Thymus (tissue), 11 donors: ENCODE measurements at regions not wholly inside any gene's neighbourhood (a gene's known extent, or its start where the extent isn't known, plus 50 kb on each side); places are given as distances from the start of the nearest gene placed in this dataset.

ENCODE experiments used
- DNase-seq, 9 donors: peaks; one replicate each; pipeline ENCODE4 v3.0.0-alpha.2; 2013; ENCODE audit warnings: low spot score in 9 of 9, low read depth in 6 of 9, missing footprints in 1 of 9
- H3K27ac ChIP-seq, 2 donors: one replicate each; pipeline ENCODE4 v1.5.1; 2013; ENCODE audit warnings: control low read depth in 1 of 2, low read depth in 1 of 2, low read length in 1 of 2, mild to moderate bottlenecking in 1 of 2, moderate library complexity in 1 of 2
- H3K27me3 ChIP-seq, 2 donors: one replicate each; pipeline ENCODE4 v1.5.1; 2013; ENCODE audit warnings: low read length in 1 of 2; ENCODE audit not compliant: control insufficient read depth in 2 of 2, insufficient read depth in 1 of 2
- H3K36me3 ChIP-seq, 2 donors: one replicate each; pipeline ENCODE4 v1.5.1; 2013; ENCODE audit warnings: low read length in 1 of 2, mild to moderate bottlenecking in 1 of 2, moderate library complexity in 1 of 2; ENCODE audit not compliant: control insufficient read depth in 2 of 2, insufficient read depth in 2 of 2
- H3K4me1 ChIP-seq, 2 donors: one replicate each; pipeline ENCODE4 v1.5.1; 2013; ENCODE audit warnings: low read length in 2 of 2; ENCODE audit not compliant: control insufficient read depth in 2 of 2, insufficient read depth in 2 of 2
- H3K4me3 ChIP-seq, 2 donors: one replicate each; pipeline ENCODE4 v1.5.1; 2013; ENCODE audit warnings: low read length in 2 of 2, control low read depth in 1 of 2, mild to moderate bottlenecking in 1 of 2
- H3K9me3 ChIP-seq, 2 donors: one replicate each; pipeline ENCODE4 v1.5.1; 2013; ENCODE audit warnings: low read length in 1 of 2, mild to moderate bottlenecking in 1 of 2; ENCODE audit not compliant: control insufficient read depth in 2 of 2, insufficient read depth in 1 of 2
- WGBS: extraction: QIAGEN DNeasy Blood & Tissue Kit; methylation state at CpG from one replicate; pipeline ENCODE4 v1.1.7; 2013; 5-methylcytosine and 5-hydroxymethylcytosine counted together
- donor health status: healthy.

DNA sequence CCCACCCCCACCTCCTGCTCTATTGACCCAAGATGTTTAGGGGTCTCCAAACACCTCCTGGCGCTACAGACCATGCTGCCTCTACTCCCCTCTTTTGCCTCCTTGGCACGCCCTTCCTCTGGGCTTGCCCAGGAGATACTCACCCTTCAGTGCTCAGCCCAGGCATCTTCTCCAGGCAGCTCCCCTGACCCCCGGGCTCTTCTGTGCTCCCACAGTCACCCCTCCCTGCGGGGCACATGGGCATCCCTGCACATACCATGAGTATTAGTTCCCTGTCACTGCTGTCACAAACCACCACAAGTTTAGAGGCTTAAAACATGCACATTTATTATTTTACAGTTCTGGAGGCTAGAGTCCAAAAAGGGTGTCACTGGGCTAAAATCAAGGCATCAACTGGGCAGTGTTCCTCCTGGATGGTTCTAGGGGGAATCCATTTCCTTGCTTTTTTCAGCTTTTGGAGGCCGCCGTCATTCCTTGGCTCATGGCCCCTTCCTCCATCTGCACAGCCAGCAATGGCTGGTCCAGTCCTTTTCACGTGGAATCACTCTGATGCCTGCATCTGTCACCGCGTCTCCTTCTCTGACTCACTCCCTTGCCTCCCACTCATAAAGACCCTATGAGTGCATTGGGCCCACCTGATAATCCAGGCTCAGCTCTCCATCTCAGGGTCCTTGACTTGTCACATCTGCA lies 230.4 kb upstream of the COPS8 start:
- Histone ChIP-seq H3K27ac (no peak overlapping the region), H3K27me3 (peaks cover 0 to 4% of the 10 kb centered on the region in 2 donors), H3K4me1 (peaks cover 0 to 5% of the 10 kb centered on the region in 2 donors), H3K4me3 (no peak overlapping the region), H3K36me3 (no peaks in the 10 kb centered on the region), H3K9me3 (peaks cover 0 to 3% of the 10 kb centered on the region in 2 donors)
- no peak for DNase-seq
- 81% methylated on average over 9 of the region's 9 CpGs for WGBS

DNA sequence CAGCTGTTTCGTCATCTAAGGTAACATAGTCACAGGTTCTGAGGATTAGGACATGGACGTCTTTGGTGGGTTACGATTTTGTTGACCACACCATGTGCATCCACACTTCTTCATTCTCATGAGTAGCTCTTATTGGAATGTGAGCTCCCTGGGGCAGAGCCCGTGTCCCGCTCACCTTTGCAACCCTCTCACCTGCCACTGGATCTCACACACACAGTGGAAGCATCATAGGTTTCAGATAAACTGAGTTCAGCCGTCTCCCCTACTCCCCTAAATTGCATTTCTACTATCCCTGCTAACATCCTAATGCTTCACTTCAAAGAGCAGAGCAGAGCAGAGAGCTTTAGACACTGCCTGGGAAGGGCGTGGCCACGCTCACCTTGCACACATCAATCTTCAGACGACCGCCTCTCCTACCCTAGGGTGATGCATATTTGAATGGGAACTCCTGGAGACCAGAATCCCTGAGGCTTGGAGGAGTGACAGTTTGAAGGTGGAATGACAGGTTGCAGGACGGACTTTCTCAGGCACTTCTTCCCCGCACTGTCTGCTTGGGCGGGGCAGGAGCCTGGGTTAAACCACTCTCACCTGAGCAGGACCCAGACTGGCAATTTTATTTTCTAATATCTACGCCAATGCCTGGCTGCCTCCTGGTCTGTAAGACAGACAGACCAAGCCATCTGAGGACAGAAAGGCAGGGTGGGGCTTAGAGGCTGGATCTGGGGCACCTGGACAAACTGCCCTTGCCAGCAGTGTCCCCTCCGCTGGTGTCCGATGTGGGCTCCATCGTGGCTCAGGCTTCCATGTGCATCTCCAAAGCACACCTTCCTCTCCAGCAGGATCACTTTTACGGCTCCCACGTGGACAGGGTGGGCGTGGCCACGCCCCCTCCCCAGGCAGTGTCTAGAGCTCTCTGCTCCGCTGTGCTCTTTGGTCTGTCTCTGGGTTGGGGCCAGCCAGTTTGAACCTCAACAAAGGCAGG lies 229.5 kb upstream of the COPS8 start:
- WGBS, result 72% methylated on average over 22 of the region's 22 CpGs
- Histone ChIP-seq H3K27me3 (peaks cover 0 to 4% of the 10 kb centered on the region in 2 donors), H3K9me3 (peaks cover 0 to 3% of the 10 kb centered on the region in 2 donors), H3K27ac (no peak overlapping the region), H3K36me3 (no peaks in the 10 kb centered on the region), H3K4me3 (no peak overlapping the region), H3K4me1 (peaks cover 0 to 5% of the 10 kb centered on the region in 2 donors)
- DNase-seq, result no peak

DNA sequence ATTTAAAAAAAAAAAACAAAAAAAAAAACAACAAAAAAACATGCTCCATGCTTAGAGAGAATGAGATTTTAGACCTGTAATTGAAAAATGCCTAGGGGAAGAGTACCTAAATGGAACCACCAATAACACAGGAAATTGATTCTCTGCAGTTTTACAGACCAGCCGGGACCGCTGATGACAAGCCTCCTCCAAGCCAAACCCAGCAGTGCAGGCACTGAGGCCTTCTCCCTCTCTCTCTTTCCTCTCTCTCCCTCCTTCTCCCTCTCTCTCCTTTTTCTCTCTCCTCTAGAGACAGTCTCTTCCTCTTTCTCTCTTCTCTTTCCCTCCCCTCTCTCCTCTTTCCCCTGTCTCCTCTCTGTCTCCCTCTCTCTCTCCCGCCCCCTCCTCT lies 228.8 kb upstream of the COPS8 start:
- Histone ChIP-seq H3K4me3 (no peak overlapping the region), H3K9me3 (peaks cover 0 to 3% of the 10 kb centered on the region in 2 donors), H3K27ac (no peak overlapping the region), H3K36me3 (no peaks in the 10 kb centered on the region), H3K4me1 (peaks cover 0 to 5% of the 10 kb centered on the region in 2 donors), H3K27me3 (peaks cover 0 to 4% of the 10 kb centered on the region in 2 donors)
- WGBS, result 85% methylated on average over 3 of the region's 3 CpGs
- DNase-seq, result no peak

DNA sequence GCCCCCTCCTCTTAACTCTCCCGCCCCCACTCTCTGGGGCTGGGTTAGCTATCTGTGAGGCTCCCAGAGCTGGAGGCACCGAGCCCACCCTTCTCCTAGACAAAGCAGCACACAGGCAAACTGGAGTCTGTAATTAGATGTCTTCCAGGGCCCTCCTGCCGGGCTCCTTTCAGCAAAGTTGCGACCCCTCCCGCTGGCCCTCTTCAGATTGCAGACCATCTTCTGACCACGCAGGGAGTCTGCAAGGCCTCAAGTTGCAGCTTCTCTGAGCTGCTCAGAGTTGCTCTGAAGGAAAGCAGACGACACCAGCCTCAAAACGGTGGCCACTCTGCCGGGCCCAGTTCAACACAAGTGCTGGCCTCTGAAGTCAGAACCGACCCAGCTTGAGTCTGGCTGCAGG lies 228.4 kb upstream of the COPS8 start:
- H3K4me1 ChIP-seq, result peaks cover 0 to 5% of the 10 kb centered on the region in 2 donors
- peaks cover 0 to 3% of the 10 kb centered on the region in 2 donors for H3K9me3 ChIP-seq
- no peak for DNase-seq
- no peaks in the 10 kb centered on the region for H3K36me3 ChIP-seq
- H3K27ac ChIP-seq, result no peak overlapping the region
- H3K27me3 ChIP-seq, result peaks cover 0 to 4% of the 10 kb centered on the region in 2 donors
- no peak overlapping the region for H3K4me3 ChIP-seq
- WGBS, result 79% methylated on average over 10 of the region's 10 CpGs

DNA sequence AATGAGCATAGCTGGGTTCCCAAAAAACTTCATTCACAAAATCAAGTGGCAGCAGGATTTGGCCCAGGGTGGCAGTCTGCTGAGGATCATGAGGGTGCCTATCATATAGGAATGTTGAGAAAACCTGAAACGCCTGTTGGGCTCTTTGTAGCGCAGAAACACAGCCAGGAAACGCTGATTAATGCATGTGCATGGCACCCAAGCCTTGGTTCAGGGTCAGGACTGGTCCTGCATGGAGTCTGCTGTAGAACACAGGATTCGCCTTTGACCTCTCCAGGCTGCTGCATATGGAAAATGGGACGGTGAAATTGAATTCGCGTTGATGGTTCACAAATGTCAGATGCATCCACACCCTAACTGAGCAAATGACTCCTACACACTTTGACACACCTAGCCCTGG lies 227.9 kb upstream of the COPS8 start:
- H3K27ac ChIP-seq, result no peak overlapping the region
- H3K27me3 ChIP-seq, result peaks cover 0 to 4% of the 10 kb centered on the region in 2 donors
- no peak overlapping the region for H3K4me3 ChIP-seq
- peaks cover 0 to 3% of the 10 kb centered on the region in 2 donors for H3K4me1 ChIP-seq
- 96% methylated on average over 7 of the region's 7 CpGs for WGBS
- DNase-seq, result no peak
- no peaks in the 10 kb centered on the region for H3K36me3 ChIP-seq
- peaks cover 0 to 3% of the 10 kb centered on the region in 2 donors for H3K9me3 ChIP-seq

DNA sequence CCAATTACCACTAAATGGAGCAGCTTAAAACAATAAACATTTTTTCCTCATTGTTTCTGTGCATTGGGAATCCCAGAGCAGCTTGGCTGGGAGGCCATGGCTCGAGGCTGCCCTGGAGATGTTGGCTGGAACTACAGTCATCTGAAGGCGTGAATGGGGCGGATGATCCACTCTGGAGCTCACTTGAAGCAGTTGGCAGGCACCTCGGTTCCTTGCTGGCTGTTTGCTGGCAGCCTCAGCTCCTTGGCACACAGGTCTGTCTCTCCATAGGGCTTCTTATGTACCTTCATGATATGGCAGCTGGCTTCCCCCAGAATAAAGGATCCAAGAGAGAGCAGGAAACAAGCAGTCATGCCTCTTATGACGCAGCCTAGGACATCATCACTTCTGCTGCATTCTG lies 227.0 kb upstream of the COPS8 start:
- Histone ChIP-seq H3K4me1 (no peaks in the 10 kb centered on the region), H3K36me3 (no peaks in the 10 kb centered on the region), H3K4me3 (no peak overlapping the region), H3K27me3 (peaks cover 0 to 4% of the 10 kb centered on the region in 2 donors), H3K27ac (no peak overlapping the region), H3K9me3 (peaks cover 0 to 3% of the 10 kb centered on the region in 2 donors)
- WGBS, result 80% methylated on average over 5 of the region's 5 CpGs
- DNase-seq, result no peak

DNA sequence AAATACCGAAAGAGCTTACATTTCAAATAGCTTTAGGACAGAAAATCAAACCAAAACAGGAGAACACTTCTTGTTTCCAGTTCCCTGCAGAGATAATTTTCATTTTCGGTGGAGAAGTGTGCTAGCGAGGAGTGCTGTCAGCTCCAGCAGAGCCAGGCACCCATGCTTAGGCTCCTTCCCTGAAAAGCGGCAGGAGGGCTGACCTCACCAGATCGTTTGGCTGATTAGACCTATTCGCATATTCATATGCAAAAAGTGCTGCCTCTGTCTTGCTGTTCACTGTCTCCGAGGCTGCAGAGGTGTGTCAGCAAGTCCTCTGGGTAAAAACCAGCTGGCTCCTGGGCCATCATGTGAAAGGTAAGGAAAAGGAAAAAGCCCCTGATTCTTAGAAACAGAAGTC lies 225.8 kb upstream of the COPS8 start:
- Histone ChIP-seq H3K36me3 (no peaks in the 10 kb centered on the region), H3K4me1 (no peaks in the 10 kb centered on the region), H3K27ac (no peak overlapping the region), H3K27me3 (peaks cover 0 to 4% of the 10 kb centered on the region in 2 donors), H3K9me3 (peaks cover 0 to 6% of the 10 kb centered on the region in 2 donors), H3K4me3 (no peak overlapping the region)
- 79% methylated on average over 7 of the region's 7 CpGs for WGBS
- no peak for DNase-seq

DNA sequence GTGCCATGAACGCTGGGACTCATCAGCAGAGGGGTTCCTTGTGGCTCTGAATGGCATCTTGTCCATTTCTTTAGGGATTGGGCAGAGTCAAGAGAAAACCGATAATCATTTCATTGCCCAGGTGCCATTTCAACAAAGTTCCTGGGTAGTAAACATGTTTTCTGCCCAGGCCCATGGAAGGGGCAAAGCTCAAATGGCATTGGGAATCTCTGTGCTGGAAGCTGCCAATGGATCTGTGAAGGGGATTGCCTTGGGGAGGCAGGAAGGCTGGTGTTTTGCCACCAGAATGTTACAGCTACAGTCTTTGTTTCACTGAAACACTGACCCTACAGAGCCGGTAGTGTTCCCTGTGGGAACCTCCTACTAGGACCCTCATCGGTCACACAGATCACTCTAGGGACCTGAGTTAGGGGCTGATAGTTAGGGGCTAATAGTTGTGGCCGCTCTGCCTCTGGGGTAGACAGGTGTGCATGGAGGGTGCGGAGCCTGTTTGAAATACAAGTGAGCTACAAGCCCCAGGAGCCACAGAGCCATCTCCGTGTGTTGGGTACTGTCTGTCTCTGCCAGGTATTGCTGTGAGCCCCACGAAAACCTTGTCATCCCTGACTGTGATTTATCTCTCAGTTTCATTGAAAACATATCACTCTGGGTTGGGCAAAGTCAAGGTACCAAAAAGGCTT lies 224.4 kb upstream of the COPS8 start:
- no peak overlapping the region for H3K27ac ChIP-seq
- H3K4me3 ChIP-seq, result no peak overlapping the region
- peaks cover 0 to 6% of the 10 kb centered on the region in 2 donors for H3K9me3 ChIP-seq
- no peaks in the 10 kb centered on the region for H3K4me1 ChIP-seq
- WGBS, result 87% methylated on average over 8 of the region's 8 CpGs
- no peaks in the 10 kb centered on the region for H3K36me3 ChIP-seq
- peaks cover 0 to 2% of the 10 kb centered on the region in 2 donors for H3K27me3 ChIP-seq
- no peak for DNase-seq
